DMS 273 (cell line): ENCODE measurements at regions not wholly inside any gene's neighbourhood (a gene's known extent, or its start where the extent isn't known, plus 50 kb on each side); places are given as distances from the start of the nearest gene placed in this dataset.

Experiments used
- DNase-seq: peaks from one replicate; lab custom pipeline; 2025; ENCODE audit not compliant: unreplicated experiment; lab: John Stamatoyannopoulos, UW

DNA sequence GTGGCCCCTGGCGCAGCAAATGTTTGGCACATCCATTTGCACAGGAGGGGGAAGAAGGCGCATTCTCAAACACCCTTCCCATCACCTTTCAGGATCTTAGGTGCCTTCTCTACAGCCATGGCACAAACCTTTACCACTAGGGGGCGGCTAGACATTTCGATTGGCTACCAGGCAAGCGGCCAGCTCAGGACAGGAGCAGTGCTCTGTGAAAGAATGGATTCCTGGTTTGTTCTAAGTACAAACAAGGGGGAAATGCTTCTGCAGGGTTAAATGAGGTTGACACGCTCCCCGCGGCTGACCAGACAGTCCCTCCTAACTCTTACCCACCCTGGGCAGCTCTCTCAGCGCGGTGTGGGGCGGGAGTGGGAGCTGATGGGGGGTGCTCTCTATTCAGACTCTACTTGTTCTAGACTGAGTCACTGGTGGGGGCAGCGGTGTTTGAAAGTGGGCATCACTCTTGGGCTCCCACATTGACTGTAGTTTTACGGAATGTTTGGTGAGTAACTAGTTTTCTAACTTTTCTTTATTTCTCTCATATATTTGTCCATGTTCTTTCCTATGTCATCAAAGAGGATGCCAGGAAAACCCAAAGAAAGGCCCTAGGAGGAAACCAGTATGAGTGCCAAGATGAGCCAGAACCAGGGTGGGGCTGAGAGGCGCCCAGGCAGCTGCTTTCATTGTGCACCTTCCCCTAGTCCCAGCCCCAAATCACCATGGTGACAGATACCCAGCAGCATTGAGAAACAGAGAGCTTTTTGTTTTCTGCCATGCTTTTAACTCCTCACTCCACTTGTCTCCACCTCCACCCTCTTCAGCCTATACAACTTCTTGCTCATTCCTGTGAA lies 61.4 kb upstream of the GPR158 start:
- DNase-seq, result peak; percentile 85

DNA sequence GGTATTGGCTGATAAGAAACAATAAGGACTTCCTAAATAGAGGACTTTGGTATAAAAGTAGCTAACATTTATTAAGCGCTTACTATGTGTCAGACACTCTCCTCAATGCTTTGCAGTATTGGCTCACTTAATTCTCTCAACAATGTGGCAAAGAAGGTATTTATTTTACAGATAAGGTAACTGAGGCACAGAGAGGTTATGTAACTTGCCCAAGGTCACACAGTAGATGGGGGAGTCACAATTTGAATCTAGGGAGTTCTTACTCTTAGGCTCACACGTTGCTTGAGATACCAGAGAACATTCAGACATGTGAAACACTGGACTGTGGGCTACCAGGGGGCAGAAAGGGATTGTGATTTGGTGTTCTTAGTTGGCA lies 60.8 kb upstream of the GPR158 start:
- DNase-seq, result no peak

DNA sequence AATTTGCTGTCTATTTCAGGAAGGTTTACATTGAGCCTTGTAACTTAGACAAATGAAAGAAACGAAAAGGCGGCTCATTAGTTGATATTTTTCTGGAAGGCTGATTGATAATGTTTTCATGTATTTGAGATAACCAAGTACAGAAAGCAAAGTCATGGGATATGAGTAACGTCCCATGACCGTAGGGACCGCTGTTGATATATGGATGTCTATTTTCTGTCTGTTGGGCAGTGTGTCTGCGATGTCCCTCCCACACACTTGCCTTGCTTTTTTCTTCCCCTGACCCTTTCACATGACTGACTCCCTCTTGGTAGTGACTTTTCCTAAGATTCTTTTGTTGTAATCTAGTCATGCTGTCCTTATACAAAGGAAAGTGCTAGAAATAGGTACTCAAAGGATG lies 57.0 kb upstream of the GPR158 start:
- no peak for DNase-seq

DNA sequence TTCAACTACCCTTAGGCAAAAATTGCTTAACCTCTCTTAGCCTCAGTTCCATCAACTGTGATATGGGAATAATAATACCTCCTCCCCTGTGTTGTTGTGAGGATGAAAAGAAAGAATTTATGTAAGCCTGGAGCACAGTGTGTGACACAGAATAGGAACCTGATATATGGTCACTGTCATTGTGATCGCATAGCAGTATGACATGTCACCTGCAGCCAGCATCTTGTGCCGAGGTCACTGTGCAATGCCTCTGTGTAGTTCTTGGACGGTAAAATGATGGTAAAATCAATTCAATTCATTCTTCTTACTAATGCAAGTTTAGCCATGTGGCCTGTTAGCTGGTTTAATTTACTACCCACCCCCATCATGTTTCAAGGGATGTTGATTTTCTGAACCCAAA lies 54.6 kb upstream of the GPR158 start:
- DNase-seq, result no peak
